Mammary epithelial cell (primary cell): ENCODE measurements at regions not wholly inside any gene's neighbourhood (a gene's known extent, or its start where the extent isn't known, plus 50 kb on each side); places are given as distances from the start of the nearest gene placed in this dataset.

ENCODE experiments used
- CTCF ChIP-seq, 2 donors: IDR thresholded peaks in 1 of 2; conservative IDR thresholded peaks in 1 of 2; 2 replicates each; pipeline ENCODE4 v1.5.1; 2011 to 2012; ENCODE audit warnings: inconsistent platforms in 2 of 2, low read length in 2 of 2, mild to moderate bottlenecking in 2 of 2, control low read depth in 1 of 2, low read depth in 1 of 2; ENCODE audit not compliant: insufficient read depth in 1 of 2; ENCODE audit errors: extremely low read depth in 1 of 2
- EZH2 ChIP-seq: IDR thresholded peaks from 2 replicates; pipeline ENCODE4 v1.6.1; 2012; ENCODE audit warnings: low read length, inconsistent platforms, borderline replicate concordance

GRCh38 chr2:185044323-185044874, 446.1 kb downstream of the ZNF804A start:
- TF ChIP-seq CTCF (conservative IDR thresholded peaks at IDR 0.05 in 1 of 2, IDR thresholded peaks at IDR 0.05 in 1 of 2; ENCODE audit: extremely low read depth in 1 of 2, insufficient read depth in 1 of 2, low read depth in 1 of 2, low read length in 2 of 2) (no peak), EZH2 (no peak)
